Kidney (tissue), 13 donors: ENCODE measurements at regions not wholly inside any gene's neighbourhood (a gene's known extent, or its start where the extent isn't known, plus 50 kb on each side); places are given as distances from the start of the nearest gene placed in this dataset.

Experiments
- DNase-seq, 5 donors: peaks; one replicate each; pipeline ENCODE4 v3.0.0-alpha.2; 2013 to 2020
- FAIRE-seq: peaks from 2 replicates; lab custom pipeline; 2012; peaks lifted over from hg19 to GRCh38; lab: Jason Lieb, UNC
- H3K27ac ChIP-seq, 2 donors: one replicate each; pipeline ENCODE4 v1.7.0; 2013; ENCODE audit warnings: low read depth in 2 of 2, low read length in 2 of 2, inconsistent platforms in 1 of 2
- H3K27me3 ChIP-seq: one replicate; pipeline ENCODE4 v1.7.1; 2013; ENCODE audit warnings: low read length, inconsistent platforms; ENCODE audit not compliant: control insufficient read depth, insufficient read depth
- H3K36me3 ChIP-seq, 3 donors: one replicate each; pipeline versions ENCODE4 v1.7.0 to v1.7.1; 2013; ENCODE audit warnings: low read length in 3 of 3, control low read depth in 1 of 3, inconsistent platforms in 1 of 3; ENCODE audit not compliant: insufficient read depth in 3 of 3, control insufficient read depth in 2 of 3
- H3K4me1 ChIP-seq, 3 donors: one replicate each; pipeline versions ENCODE4 v1.7.0 to v1.7.1; 2013; ENCODE audit warnings: low read length in 3 of 3, inconsistent platforms in 1 of 3, low read depth in 1 of 3; ENCODE audit not compliant: control insufficient read depth in 2 of 3, insufficient read depth in 2 of 3
- H3K4me3 ChIP-seq, 3 donors: one replicate each; pipeline versions ENCODE4 v1.7.0 to v1.8.1; 2013; ENCODE audit warnings: low read length in 3 of 3, control low read depth in 1 of 3, inconsistent platforms in 1 of 3
- H3K9ac ChIP-seq, 3 donors: one replicate each; pipeline versions ENCODE4 v1.7.0 to v1.7.1; 2013; ENCODE audit warnings: low read length in 3 of 3, control low read depth in 1 of 3, inconsistent platforms in 1 of 3
- H3K9me3 ChIP-seq, 3 donors: one replicate each; pipeline versions ENCODE4 v1.7.0 to v1.7.1; 2013; ENCODE audit warnings: low read length in 3 of 3, control low read depth in 1 of 3, inconsistent platforms in 1 of 3; ENCODE audit not compliant: control insufficient read depth in 2 of 3, insufficient read depth in 1 of 3
- intact Hi-C: fragments of 100-400 bp; cut with DNase I; formaldehyde crosslinking; loops from one replicate; pipeline ENCODE4 v1.11.1; 2022
- TF ChIP-seq, protein P1 (sequence below): IDR thresholded peaks from 3 replicates; pipeline ENCODE4 v1.5.1; 2012; ENCODE audit warnings: mild to moderate bottlenecking, moderate library complexity, borderline replicate concordance; ENCODE audit not compliant: insufficient read depth; ENCODE audit errors: extremely low read depth
- donor health status: control.
- donor health status: control.
- donor health status: control.
- donor health status: control.
- donor health status: control.
- donor health status: DM: yes; HTN: yes; CAD: no.
- donor health status: Normal renal cell carcinoma (clear cell type).

DNA sequence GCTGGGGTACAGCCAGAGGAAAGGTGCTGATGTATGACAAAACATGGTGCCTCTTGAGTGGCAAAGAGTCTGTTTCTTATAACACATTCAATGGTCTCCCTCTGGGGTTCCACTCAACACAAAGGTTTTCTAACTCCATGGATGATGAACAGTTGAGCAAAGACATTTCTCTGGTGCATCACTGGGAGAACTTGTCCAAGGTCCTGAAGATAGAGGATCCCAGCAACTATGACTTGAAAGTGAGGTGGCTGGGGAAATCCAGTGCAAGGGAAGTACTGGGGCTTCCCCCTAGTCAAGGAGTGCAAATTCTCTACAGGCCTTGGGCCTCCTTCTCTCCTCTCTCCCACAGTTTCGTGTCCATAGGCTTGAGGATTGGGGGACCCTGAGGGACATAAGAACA is 431.1 kb downstream of the WDR72 start:
- H3K4me1 ChIP-seq, result no peaks in the 10 kb centered on the region
- TF ChIP-seq, protein P1, sequence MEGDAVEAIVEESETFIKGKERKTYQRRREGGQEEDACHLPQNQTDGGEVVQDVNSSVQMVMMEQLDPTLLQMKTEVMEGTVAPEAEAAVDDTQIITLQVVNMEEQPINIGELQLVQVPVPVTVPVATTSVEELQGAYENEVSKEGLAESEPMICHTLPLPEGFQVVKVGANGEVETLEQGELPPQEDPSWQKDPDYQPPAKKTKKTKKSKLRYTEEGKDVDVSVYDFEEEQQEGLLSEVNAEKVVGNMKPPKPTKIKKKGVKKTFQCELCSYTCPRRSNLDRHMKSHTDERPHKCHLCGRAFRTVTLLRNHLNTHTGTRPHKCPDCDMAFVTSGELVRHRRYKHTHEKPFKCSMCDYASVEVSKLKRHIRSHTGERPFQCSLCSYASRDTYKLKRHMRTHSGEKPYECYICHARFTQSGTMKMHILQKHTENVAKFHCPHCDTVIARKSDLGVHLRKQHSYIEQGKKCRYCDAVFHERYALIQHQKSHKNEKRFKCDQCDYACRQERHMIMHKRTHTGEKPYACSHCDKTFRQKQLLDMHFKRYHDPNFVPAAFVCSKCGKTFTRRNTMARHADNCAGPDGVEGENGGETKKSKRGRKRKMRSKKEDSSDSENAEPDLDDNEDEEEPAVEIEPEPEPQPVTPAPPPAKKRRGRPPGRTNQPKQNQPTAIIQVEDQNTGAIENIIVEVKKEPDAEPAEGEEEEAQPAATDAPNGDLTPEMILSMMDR, result no peak
- H3K27ac ChIP-seq, result no peak overlapping the region
- no peaks in the 10 kb centered on the region for H3K27me3 ChIP-seq
- FAIRE-seq (no peak), DNase-seq (peak in 1 of 5 donors; percentile 11)
- H3K9me3 ChIP-seq, result no peaks in the 10 kb centered on the region
- no peak overlapping the region for H3K4me3 ChIP-seq
- intact Hi-C loops, result no loop called here
- no peak overlapping the region for H3K9ac ChIP-seq
- H3K36me3 ChIP-seq, result no peaks in the 10 kb centered on the region

DNA sequence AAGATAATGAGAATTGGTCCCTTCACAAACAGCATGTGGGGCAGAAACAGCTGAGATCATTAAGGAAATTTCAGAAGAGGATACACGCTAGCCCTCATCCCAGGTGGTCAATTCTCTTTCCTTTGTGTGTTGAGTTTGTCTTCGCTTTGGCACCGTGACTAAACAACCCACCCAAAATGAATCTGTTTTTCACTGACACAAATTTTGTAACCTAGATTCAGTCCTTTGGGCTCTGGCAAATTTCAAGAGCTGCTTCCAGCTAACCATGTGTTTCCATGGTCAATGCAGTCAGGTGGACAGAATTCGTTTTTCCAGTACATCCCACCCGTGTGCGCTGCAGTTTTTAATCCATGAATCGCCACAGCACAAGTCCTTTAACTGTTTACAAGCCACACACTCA is 435.4 kb downstream of the WDR72 start:
- H3K27ac ChIP-seq, result no peak overlapping the region
- H3K4me3 ChIP-seq, result no peak overlapping the region
- intact Hi-C loops, result no loop called here
- H3K4me1 ChIP-seq, result no peaks in the 10 kb centered on the region
- no peak for FAIRE-seq
- H3K9ac ChIP-seq, result no peak overlapping the region
- no peak for DNase-seq
- no peaks in the 10 kb centered on the region for H3K9me3 ChIP-seq
- no peaks in the 10 kb centered on the region for H3K36me3 ChIP-seq
- TF ChIP-seq, protein P1, result no peak
- no peaks in the 10 kb centered on the region for H3K27me3 ChIP-seq

- H3K27me3 ChIP-seq, result no peaks in the 10 kb centered on the region
- no peak overlapping the region for H3K27ac ChIP-seq
- no peaks in the 10 kb centered on the region for H3K4me1 ChIP-seq
- no peak overlapping the region for H3K4me3 ChIP-seq
- FAIRE-seq (no peak), DNase-seq (no peak)
- H3K36me3 ChIP-seq, result no peaks in the 10 kb centered on the region
- intact Hi-C loops, result no loop called here
- no peak overlapping the region for H3K9ac ChIP-seq
- TF ChIP-seq, protein P1, result no peak
- no peaks in the 10 kb centered on the region for H3K9me3 ChIP-seq
These were observed 436.3 kb downstream of the WDR72 start for GRCh38 chr15:53323191-53323590.

- H3K27ac ChIP-seq, result no peak overlapping the region
- TF ChIP-seq, protein P1, result no peak
- no peak overlapping the region for H3K9ac ChIP-seq
- DNase-seq, result no peak
- no peak overlapping the region for H3K4me3 ChIP-seq
- H3K4me1 ChIP-seq, result no peaks in the 10 kb centered on the region
- no peaks in the 10 kb centered on the region for H3K9me3 ChIP-seq
- FAIRE-seq, result no peak
- intact Hi-C loops, result no loop called here
- no peaks in the 10 kb centered on the region for H3K36me3 ChIP-seq
- no peaks in the 10 kb centered on the region for H3K27me3 ChIP-seq
These were observed 438.6 kb downstream of the WDR72 start for GRCh38 chr15:53320816-53321215.
